HUES64 (cell line): ENCODE measurements at regions not wholly inside any gene's neighbourhood (a gene's known extent, or its start where the extent isn't known, plus 50 kb on each side); places are given as distances from the start of the nearest gene placed in this dataset.

Experiments
- H3K27ac ChIP-seq: 2 replicates; pipeline ENCODE4 v1.7.0; 2013; ENCODE audit warnings: low read depth, low read length, inconsistent platforms
- H3K27me3 ChIP-seq: 2 replicates; pipeline ENCODE4 v1.6.1; 2013; ENCODE audit warnings: mild to moderate bottlenecking, low read length; ENCODE audit not compliant: insufficient read depth
- H3K36me3 ChIP-seq: 2 replicates; pipeline ENCODE4 v1.6.1; 2013; ENCODE audit warnings: mild to moderate bottlenecking, low read length; ENCODE audit not compliant: insufficient read depth
- H3K4me1 ChIP-seq: 2 replicates; pipeline ENCODE4 v1.6.1; 2013; ENCODE audit warnings: mild to moderate bottlenecking, low read length, moderate library complexity; ENCODE audit not compliant: insufficient read depth
- H3K4me3 ChIP-seq: 2 replicates; pipeline ENCODE4 v1.5.1; 2013; ENCODE audit warnings: mild to moderate bottlenecking, low read length, moderate library complexity
- H3K9ac ChIP-seq: 2 replicates; pipeline ENCODE4 v1.6.1; 2013; ENCODE audit warnings: mild to moderate bottlenecking, low read depth, low read length
- H3K9me3 ChIP-seq: 2 replicates; pipeline ENCODE4 v1.6.1; 2013; ENCODE audit warnings: low read depth, low read length; ENCODE audit not compliant: insufficient read depth
- WGBS: fragments of 150-250, 120-280 bp; methylation state at CpG from one replicate; pipeline ENCODE4 v1.1.7; 2013; ENCODE audit warnings: missing lambda C conversion rate; 5-methylcytosine and 5-hydroxymethylcytosine counted together

DNA sequence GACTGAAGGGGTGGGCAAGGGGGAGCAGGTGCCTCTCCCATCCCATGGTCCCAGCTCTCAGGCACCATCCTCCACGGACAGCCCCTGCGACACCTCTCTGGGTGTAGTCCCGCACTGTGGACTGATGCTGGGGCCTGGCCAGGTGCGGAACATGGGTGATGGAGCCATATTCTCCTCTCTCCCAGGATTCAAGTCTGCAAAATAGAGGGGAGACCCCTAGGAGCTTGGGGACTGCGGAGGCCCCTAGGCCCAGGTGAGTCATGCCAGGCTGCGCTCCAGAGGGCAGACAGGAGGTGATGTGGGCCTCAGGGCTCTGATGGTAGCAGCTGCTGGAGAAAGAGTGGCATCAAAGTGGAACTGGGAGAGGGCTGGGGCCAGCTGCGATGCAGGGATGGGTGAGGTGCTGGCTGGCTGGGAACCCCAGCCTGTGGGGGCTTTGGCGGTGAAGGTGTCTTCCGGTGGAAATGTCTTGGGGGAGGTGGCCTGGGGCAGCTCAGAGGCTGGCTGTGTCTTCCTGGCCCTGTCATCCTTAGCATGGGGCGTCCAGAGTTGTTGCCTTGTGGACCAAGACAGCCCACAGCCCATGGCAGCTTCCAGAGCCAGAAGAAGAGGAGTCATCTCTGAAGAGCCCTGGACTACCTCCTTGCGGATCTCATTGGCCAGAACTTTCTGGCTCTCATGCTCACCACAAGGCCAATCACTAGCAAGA, 149.1 kb downstream of the KIF26A start:
- no peaks in the 10 kb centered on the region for H3K36me3 ChIP-seq
- no peak overlapping the region for H3K9ac ChIP-seq
- peaks cover 22% of the 10 kb centered on the region for H3K4me1 ChIP-seq
- 96% methylated on average over 11 of the region's 11 CpGs for WGBS
- H3K27ac ChIP-seq, result no peak overlapping the region
- H3K4me3 ChIP-seq, result no peak overlapping the region
- H3K27me3 ChIP-seq, result no peaks in the 10 kb centered on the region
- no peaks in the 10 kb centered on the region for H3K9me3 ChIP-seq

DNA sequence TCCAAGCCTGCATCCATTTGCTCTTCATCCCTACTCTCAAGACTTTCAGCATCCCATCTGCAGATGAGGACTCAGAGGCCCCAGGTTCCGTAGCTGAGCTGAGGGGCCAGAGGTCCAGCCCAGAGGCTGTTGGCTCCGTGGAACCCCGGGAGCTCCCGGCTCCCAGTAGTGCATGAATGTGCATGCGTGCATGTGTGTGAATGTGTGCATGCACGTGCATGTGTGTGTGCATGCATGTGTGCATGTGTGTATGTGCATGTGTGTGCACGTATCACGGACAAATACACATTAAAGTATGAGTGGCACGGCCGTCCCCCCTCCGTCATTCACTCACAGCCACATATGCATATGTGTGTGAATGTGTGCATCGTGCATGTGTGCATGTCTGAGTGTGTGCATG, 149.9 kb downstream of the KIF26A start:
- 90% methylated on average over 12 of the region's 12 CpGs for WGBS
- Histone ChIP-seq H3K9me3 (no peaks in the 10 kb centered on the region), H3K4me1 (peaks cover 24% of the 10 kb centered on the region), H3K27ac (no peak overlapping the region), H3K27me3 (no peaks in the 10 kb centered on the region), H3K36me3 (no peaks in the 10 kb centered on the region), H3K9ac (no peak overlapping the region), H3K4me3 (no peak overlapping the region)

DNA sequence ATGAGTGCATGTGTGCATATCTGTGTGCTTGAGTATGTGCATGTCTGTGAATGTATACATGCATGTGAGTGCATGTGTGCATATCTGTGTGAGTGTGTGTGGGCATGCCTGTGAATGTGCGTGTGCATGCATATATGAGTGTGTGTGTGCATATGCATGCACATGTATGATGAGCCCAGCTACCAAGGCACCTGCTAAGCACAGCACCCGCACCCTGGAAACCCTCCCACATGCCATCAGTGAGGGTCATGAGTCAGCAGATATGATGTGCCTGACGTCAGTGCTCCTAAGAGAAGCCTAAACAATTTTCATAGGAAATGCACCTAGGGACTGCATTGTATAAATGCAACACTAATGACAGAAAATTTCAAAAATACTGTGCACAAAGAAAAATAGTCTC, 151.1 kb downstream of the KIF26A start:
- Histone ChIP-seq H3K27ac (no peak overlapping the region), H3K9ac (no peak overlapping the region), H3K9me3 (no peaks in the 10 kb centered on the region), H3K4me3 (no peak overlapping the region), H3K4me1 (peaks cover 24% of the 10 kb centered on the region), H3K27me3 (no peaks in the 10 kb centered on the region), H3K36me3 (no peaks in the 10 kb centered on the region)
- whole genome bisulfite sequencing, result 88% methylated on average over 3 of the region's 3 CpGs

DNA sequence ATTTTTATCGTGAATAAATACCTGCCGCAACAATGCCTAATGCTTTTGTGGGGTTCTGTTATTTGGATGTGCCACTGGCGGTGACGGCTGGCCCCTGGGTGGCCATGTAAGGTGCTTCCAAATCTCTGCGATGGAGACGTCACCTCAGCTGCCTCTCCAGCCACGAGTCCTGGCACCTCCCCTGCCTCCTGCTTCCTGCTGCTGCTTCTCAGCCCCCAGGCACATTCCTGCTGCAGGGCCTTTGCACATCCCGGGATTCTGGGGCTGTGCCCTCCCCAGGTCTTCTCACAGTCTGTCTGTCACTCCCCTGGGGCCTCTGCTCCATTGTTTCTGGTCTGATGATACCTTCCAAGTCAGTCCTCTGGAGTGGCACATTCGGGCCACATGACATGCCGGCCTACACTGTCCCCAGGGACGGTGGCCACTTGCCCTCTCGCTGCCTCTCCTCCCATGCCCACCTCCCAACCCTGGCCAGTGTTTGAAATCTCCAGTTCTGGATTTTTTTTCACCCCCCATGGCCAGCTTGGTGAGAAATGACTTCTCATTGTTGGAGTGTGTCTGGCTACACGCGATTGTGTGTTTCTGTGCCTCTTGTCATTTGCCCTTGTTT, 151.8 kb downstream of the KIF26A start:
- H3K36me3 ChIP-seq, result no peaks in the 10 kb centered on the region
- H3K4me1 ChIP-seq, result peaks cover 24% of the 10 kb centered on the region
- H3K9ac ChIP-seq, result no peak overlapping the region
- WGBS, result 77% methylated on average over 14 of the region's 14 CpGs
- H3K27me3 ChIP-seq, result no peaks in the 10 kb centered on the region
- no peak overlapping the region for H3K27ac ChIP-seq
- no peak overlapping the region for H3K4me3 ChIP-seq
- no peaks in the 10 kb centered on the region for H3K9me3 ChIP-seq

DNA sequence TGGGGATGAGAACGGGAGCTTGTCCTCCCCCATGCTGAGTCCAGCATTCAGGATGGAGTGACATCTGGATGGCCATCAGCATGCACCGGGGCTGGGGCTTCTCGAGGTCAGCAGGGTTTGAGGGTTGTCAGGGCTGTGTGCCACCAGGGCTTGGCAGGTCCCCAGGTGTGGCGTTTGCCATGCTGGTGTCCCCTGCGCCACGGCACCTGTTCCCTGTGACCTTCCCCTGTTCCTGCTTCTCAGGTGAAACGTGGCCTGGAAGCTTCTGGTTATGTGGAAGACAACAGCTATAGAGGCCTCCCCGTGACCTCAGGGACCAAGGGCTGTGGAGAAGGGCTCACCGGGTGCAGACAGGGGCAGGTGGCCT, 152.4 kb downstream of the KIF26A start:
- 64% methylated on average over 9 of the region's 9 CpGs for WGBS

DNA sequence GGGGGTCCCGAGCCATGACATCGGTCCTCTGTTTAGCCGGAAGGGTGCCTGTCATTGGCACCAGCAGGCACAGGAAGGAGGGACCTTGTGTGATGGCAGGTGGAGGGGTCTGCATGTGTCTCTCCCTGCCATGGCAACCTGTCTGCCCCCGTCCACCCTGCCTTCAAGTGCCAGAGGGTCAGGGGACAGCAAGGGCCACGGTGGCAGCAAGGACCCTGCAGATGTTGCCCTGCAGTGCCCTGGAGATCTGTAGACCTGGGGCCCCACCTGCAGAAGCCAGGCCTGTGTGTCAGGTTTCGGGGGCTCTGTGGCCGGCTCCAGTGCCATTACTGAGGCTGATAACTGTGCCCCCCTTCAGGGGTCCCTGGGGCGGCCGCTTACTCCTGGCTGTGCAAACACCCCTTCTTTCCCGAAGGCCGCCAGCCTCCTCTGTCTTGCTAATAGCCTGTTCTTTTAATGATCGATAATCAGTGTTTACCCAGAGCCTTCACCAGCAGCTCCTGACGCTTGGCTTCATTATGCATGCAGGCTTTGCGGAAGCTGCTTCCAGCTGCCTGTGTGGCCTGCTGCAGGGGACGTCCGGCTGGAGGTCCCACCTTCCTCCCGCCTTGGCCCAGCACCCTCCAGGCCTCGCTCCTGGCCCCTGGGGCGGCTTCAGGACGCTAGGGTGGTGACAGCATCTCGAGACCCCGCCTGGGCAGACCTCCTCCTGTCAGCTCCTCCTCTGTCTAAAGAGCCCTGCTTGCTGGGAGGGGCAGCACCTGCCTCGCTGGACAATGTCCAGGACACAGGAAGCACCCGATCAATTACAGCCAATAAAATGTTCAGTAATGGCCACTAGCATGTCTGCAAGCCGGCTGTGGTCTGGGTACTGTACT, 153.0 kb downstream of the KIF26A start:
- Histone ChIP-seq H3K4me1 (peaks cover 24% of the 10 kb centered on the region), H3K4me3 (no peak overlapping the region), H3K27me3 (no peaks in the 10 kb centered on the region), H3K36me3 (no peaks in the 10 kb centered on the region), H3K27ac (peak overlapping the region; percentile 77), H3K9me3 (no peaks in the 10 kb centered on the region), H3K9ac (no peak overlapping the region; the same call in 1 of the 2 replicates)
- WGBS, result 14% methylated on average over 25 of the region's 25 CpGs

More for the DNA sequence above, 152.4 kb downstream of the KIF26A start:
- Histone ChIP-seq H3K9ac (no peak overlapping the region; the same call in 1 of the 2 replicates), H3K4me1 (peaks cover 24% of the 10 kb centered on the region), H3K4me3 (no peak overlapping the region), H3K27ac (peak overlapping the region; percentile 77; the same call in 1 of the 2 replicates), H3K27me3 (no peaks in the 10 kb centered on the region), H3K36me3 (no peaks in the 10 kb centered on the region), H3K9me3 (no peaks in the 10 kb centered on the region)

DNA sequence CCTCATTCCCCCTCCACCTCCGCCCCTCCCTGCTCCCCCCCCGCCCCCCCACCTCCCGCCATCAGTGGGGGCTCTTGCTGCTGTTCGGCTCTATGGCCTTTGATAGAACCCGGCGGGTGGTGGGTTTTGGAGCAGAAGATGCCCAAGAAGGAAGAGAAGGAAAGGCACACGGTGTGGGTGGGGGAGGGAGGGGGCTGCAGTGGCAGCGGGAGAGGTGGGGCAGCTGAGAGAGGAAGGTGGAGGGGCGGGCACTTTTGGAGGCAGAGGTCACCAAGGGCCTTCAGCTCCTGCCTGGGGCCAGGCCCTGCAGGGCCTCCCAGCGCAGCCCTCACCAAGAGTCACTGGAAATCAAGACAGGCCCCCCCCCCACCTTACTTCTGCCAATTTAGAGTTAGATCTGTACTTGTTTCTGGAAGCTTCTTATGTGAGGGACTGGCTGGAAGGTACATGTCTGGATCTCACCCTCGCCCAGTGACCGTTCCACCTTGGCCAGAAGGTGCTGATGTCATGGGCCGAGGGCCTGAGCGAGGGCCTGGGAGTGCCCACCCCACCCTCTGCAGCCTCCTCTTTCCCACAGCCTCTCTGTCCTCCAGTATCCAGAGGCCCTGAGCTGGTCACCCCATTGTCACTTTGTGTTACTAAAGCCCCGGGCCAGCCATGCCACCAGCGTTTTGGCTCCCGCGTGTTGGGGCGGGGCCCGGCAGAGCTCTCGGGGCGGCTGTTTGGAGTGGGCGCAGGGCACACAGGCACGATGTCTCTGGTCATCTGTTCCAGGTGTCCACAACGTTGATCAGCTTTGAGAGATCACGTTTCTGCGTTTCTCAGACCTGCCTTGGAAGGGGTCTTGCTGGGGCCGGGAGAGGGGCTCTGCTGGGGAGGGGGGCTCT, 153.9 kb downstream of the KIF26A start:
- no peak overlapping the region for H3K9ac ChIP-seq
- H3K9me3 ChIP-seq, result no peaks in the 10 kb centered on the region
- H3K27ac ChIP-seq, result no peak overlapping the region; the same call in 1 of the 2 replicates
- H3K4me3 ChIP-seq, result no peak overlapping the region
- WGBS, result 58% methylated on average over 25 of the region's 28 CpGs
- no peaks in the 10 kb centered on the region for H3K36me3 ChIP-seq
- peaks cover 24% of the 10 kb centered on the region for H3K4me1 ChIP-seq
- H3K27me3 ChIP-seq, result no peaks in the 10 kb centered on the region

DNA sequence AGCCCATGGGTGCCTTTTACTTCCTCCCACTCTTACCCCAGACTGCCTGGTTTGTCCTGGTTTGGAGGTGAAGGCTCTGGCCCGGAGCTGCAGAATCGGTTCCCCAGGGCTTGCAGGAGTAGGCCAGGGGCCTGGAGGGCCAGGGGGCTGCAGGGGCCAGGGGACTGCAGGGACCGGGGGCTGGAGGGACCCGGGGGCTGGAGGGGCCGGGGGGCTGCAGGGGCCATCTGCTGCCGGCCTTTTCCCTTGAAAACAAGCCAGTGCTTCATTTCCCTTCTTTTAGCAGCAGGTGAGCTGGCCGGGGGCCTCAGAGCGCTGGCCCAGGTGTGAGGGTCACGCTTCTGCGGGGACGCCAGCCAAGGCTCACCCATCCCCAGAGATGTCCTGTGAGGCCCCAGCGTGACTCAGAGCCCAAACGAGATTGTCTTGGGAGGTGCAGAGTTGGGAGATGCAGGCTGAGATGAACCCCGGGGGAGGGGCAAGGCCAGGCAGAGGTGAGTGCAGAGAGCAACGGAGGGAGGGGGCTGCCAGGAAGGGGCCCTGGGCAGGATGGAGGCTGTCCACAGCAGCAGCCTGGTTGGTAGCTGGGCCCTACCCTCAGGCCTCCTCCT, 154.9 kb downstream of the KIF26A start:
- no peaks in the 10 kb centered on the region for H3K36me3 ChIP-seq
- WGBS, result 59% methylated on average over 15 of the region's 15 CpGs
- H3K9ac ChIP-seq, result no peak overlapping the region
- H3K27me3 ChIP-seq, result no peaks in the 10 kb centered on the region
- no peak overlapping the region for H3K4me3 ChIP-seq
- no peaks in the 10 kb centered on the region for H3K9me3 ChIP-seq
- no peak overlapping the region for H3K27ac ChIP-seq
- H3K4me1 ChIP-seq, result peaks cover 24% of the 10 kb centered on the region

DNA sequence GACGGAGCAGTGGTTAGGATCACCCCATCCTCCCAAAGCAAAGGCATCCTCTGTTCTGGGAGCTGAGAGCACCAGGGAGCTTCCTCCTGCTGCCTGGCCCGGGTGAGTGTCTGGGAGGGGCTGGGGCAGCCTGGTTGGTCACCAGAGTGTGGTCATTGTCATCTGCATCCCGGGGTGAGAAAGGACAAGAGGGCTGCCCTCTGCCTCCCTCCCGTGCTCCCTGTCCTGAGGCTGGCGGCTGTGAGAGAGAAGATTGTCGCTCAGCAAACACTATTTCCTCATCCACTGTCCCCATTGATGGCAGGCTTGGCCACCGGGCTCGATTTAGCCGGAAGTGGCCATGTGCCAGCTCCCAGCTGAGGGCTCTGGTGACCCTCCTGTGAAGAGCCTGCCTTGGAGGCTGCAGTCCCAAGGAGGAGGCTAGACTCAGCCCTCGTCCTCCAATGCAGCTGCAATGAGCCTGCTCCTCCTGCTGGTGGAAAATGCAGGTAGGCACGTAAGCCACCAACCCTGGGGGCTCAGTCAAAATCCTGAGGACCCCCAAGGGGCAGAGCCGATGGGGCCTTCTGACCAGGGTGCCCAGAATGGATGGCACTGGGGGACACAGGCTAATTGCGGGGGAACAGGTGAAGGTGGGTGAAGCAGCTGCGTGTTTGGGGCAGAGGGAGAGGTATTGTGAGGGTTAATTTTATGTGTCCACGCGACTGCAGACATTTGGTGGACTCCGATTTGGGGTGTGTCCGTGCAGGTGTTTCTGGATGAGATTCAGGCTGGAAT, 155.7 kb downstream of the KIF26A start:
- Histone ChIP-seq H3K4me3 (no peak overlapping the region), H3K27ac (no peak overlapping the region), H3K27me3 (no peaks in the 10 kb centered on the region), H3K9ac (no peak overlapping the region), H3K4me1 (peaks cover 24% of the 10 kb centered on the region), H3K9me3 (no peaks in the 10 kb centered on the region), H3K36me3 (no peaks in the 10 kb centered on the region)
- WGBS, result 83% methylated on average over 18 of the region's 18 CpGs

DNA sequence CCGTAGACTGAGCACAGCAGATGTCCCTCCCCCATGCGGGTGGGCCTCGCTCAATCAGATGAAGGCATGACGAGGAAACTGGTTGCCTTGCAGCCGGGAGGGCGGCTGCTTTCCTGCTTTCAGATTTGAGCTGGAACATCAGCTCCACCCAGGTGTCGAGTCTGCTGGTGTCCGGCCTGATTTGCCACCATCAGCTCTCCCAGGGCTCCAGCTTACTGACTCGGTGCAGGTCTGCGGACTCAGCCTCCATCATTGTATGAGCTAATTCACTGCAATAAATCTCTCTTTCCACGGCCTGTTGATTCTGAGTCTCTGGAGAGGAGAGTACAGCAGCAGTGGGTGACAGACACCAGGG, 156.2 kb downstream of the KIF26A start:
- Histone ChIP-seq H3K9ac (no peak overlapping the region), H3K36me3 (no peaks in the 10 kb centered on the region), H3K27me3 (no peaks in the 10 kb centered on the region), H3K9me3 (no peaks in the 10 kb centered on the region), H3K27ac (no peak overlapping the region), H3K4me1 (peaks cover 23% of the 10 kb centered on the region), H3K4me3 (no peak overlapping the region)
- 92% methylated on average over 11 of the region's 11 CpGs for WGBS
